HL-60 (cell line): ENCODE measurements at regions not wholly inside any gene's neighbourhood (a gene's known extent, or its start where the extent isn't known, plus 50 kb on each side); places are given as distances from the start of the nearest gene placed in this dataset.

ENCODE experiments used
- DNase-seq, 2 experiments: peaks; one replicate each; pipeline ENCODE4 v3.0.0-alpha.2; 2010 to 2020; ENCODE audit warnings: low read depth in 1 of 2, low spot score in 1 of 2
- H3K27ac ChIP-seq: fragments of 250-450 bp; sonication (Bioruptor Pico); replicated peaks from 2 replicates; pipeline ENCODE4 v1.5.1; 2020; ENCODE audit warnings: mild to moderate bottlenecking, moderate library complexity
- H3K27me3 ChIP-seq: fragments of 250-450 bp; sonication (Bioruptor Pico); 2 replicates; pipeline ENCODE4 v1.5.1; 2021; ENCODE audit warnings: mild to moderate bottlenecking, moderate library complexity; ENCODE audit not compliant: insufficient read depth, poor library complexity, severe bottlenecking
- H3K4me3 ChIP-seq: replicated peaks from 2 replicates; pipeline ENCODE4 v1.5.1; 2011; ENCODE audit warnings: mild to moderate bottlenecking, control low read depth, low read length; ENCODE audit not compliant: insufficient read depth
- CTCF ChIP-seq: IDR thresholded peaks from one replicate; pipeline ENCODE4 v1.5.1; 2011; ENCODE audit warnings: low read length, control low read depth, inconsistent platforms; ENCODE audit not compliant: insufficient read depth
- GABPA ChIP-seq: IDR thresholded peaks from 2 replicates; pipeline ENCODE4 v1.6.1; 2012; ENCODE audit warnings: low read depth
- POLR2AphosphoS5 ChIP-seq: IDR thresholded peaks from 2 replicates; pipeline ENCODE4 v1.6.1; 2012; ENCODE audit warnings: low read depth
- REST ChIP-seq: IDR thresholded peaks from 2 replicates; pipeline ENCODE4 v1.6.1; 2012; ENCODE audit warnings: low read depth; ENCODE audit not compliant: insufficient replicate concordance
- SPI1 ChIP-seq: IDR thresholded peaks from 2 replicates; pipeline ENCODE4 v1.6.1; 2012; ENCODE audit warnings: low read depth, mild to moderate bottlenecking, borderline replicate concordance

DNA sequence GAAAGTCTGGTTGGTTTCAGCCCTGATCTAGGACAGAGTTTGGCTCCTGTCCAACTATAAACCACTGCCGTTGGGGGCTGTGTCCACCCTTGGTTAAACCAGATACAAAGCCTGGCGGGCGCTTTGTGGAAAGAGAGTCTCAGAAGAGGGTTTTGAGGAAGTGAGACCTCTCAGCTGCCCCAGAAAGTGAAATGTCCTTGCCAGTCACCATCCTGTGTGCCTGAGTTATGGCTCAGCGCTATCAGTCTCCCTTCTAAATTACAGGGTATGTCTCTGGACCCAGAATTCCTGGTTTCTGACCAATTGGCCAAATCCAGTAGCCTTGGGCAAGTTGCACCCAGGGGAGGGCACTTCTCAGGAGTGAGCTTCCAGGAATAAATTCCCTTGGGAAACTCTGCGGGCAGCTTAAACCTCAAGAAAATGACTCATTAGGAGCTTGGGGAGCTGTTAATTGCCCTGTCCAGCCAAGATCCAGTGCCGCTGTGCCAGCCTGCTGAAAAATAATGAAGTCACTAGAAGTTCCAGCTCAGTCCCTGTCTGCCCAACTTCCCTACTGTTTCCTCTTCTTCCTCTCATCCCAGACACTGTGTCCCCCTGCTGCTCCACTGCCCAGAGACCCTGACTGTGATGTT is 66.7 kb upstream of the PDZD8 start:
- no peak overlapping the region for H3K27ac ChIP-seq
- no peak for TF ChIP-seq REST
- TF ChIP-seq SPI1 = peak; percentile 92
- TF ChIP-seq POLR2AphosphoS5 = no peak
- no peak for TF ChIP-seq GABPA
- no peak for TF ChIP-seq CTCF
- no peaks in the 10 kb centered on the region for H3K27me3 ChIP-seq
- peak in 1 of 2 experiments; percentile 59 for DNase-seq
- H3K4me3 ChIP-seq = no peak overlapping the region

- Histone ChIP-seq H3K27me3 (no peaks in the 10 kb centered on the region), H3K27ac (no peak overlapping the region), H3K4me3 (no peak overlapping the region)
- no peak for DNase-seq
- no peak for TF ChIP-seq REST
- TF ChIP-seq CTCF = no peak
- no peak for TF ChIP-seq SPI1
- no peak for TF ChIP-seq GABPA
- TF ChIP-seq POLR2AphosphoS5 = no peak
These were observed 66.1 kb upstream of the PDZD8 start for GRCh38 chr10:117441361-117441760.

DNA sequence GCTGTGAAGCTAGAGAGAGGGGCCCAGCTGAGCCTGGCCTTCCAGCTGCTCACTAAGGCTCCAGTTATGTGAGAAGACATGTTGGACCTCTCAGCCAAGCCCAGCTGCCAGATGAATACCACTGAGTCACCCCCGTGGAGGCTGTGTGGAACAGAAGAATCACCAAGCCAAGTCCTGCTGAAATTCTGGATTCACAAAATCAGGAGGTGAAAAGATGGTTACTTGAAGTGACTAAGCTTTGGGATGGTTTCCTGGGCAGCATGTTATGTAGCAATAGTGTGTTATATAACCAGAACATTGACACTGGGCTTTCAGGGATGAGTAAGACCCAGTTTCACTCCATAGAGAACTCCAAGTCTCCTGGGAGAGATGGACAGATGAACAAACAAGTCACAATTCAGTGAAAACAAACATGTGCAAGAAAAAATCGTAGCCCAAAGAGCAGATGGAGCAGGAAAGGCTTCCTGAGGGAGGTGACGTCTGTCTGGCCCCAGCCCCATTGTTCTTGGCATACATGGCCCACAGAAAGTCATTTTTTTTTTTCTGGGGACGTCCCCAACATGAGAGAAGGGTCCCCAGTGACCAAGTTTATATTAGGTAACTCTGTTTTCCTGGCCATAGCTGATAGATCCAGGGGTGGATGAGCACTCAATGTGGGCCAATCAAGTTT is 64.1 kb upstream of the PDZD8 start:
- Histone ChIP-seq H3K27me3 (no peaks in the 10 kb centered on the region), H3K4me3 (no peak overlapping the region), H3K27ac (no peak overlapping the region)
- peak in 1 of 2 experiments; percentile 59 for DNase-seq
- TF ChIP-seq REST (no peak), GABPA (no peak), SPI1 (no peak), POLR2AphosphoS5 (no peak), CTCF (no peak)
